NB4 (cell line): ENCODE measurements at regions not wholly inside any gene's neighbourhood (a gene's known extent, or its start where the extent isn't known, plus 50 kb on each side); places are given as distances from the start of the nearest gene placed in this dataset.

ENCODE experiments used
- POLR2A ChIP-seq: IDR thresholded peaks from 2 replicates; pipeline ENCODE4 v1.6.1; 2011; ENCODE audit warnings: mild to moderate bottlenecking; ENCODE audit not compliant: insufficient read length; ENCODE audit errors: extremely low read depth
- TF ChIP-seq, protein P1 (sequence below): IDR thresholded peaks from one replicate; pipeline ENCODE4 v1.5.1; 2012; ENCODE audit warnings: low read depth, low read length
- TF ChIP-seq, protein P2 (sequence below): IDR thresholded peaks from 2 replicates; pipeline ENCODE4 v1.6.1; 2011; ENCODE audit warnings: low read depth, low read length

DNA sequence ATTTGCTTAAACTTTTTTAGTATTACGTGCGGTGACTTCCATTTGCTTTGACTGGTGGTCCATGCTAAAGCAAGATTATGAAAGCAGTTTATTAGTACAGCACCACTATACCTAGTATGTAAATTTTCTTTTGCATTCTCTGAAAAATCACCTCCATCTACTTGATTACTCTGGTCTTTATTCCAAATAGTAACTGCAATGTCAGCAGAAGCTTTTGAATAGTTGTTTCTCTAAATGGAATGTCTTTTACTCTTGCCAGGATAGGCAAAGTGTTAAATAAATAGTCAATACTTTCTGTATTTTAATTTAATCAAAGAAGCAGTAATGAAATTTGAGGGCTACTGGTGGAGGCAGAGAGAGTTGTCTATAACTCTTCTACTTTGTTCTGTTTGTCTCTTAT, 167.2 kb upstream of the SLC4A4 start:
- no peak for TF ChIP-seq POLR2A
- TF ChIP-seq, protein P1, sequence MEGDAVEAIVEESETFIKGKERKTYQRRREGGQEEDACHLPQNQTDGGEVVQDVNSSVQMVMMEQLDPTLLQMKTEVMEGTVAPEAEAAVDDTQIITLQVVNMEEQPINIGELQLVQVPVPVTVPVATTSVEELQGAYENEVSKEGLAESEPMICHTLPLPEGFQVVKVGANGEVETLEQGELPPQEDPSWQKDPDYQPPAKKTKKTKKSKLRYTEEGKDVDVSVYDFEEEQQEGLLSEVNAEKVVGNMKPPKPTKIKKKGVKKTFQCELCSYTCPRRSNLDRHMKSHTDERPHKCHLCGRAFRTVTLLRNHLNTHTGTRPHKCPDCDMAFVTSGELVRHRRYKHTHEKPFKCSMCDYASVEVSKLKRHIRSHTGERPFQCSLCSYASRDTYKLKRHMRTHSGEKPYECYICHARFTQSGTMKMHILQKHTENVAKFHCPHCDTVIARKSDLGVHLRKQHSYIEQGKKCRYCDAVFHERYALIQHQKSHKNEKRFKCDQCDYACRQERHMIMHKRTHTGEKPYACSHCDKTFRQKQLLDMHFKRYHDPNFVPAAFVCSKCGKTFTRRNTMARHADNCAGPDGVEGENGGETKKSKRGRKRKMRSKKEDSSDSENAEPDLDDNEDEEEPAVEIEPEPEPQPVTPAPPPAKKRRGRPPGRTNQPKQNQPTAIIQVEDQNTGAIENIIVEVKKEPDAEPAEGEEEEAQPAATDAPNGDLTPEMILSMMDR, result no peak
- TF ChIP-seq, protein P2, sequence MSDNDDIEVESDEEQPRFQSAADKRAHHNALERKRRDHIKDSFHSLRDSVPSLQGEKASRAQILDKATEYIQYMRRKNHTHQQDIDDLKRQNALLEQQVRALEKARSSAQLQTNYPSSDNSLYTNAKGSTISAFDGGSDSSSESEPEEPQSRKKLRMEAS, result no peak
